ENCODE measurements at regions not wholly inside any gene's neighbourhood (a gene's known extent, or its start where the extent isn't known, plus 50 kb on each side); places are given as distances from the start of the nearest gene placed in this dataset.

DNA sequence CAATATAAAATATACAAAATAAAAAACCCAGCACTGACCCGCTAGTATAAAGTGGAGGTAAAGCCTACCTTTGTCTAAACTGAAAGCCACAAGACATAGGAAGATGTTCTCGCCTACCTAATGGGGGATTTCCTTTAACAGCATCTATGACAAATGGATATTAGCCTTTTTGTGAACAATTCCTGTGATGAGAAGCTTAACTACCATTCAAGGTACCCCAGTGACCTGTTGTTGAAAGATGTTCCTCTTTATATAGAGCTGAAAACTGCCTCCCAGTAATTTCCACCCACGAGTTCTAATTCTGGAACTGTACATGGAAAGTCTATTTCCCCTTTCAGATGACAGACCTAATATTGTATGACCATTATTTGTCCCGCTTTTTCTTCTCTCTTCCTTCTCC is 109.8 kb upstream of the RASGRP1 start:
- peaks cover 52% of the 10 kb centered on the region for H3K4me1 ChIP-seq (ENCODE audit: insufficient read depth, low read length, severe bottlenecking)
- no peak overlapping the region for H3K27ac ChIP-seq (ENCODE audit: low read depth, low read length, poor library complexity, severe bottlenecking)
- H3K9me2 ChIP-seq (ENCODE audit: low read depth, low read length): no peaks in the 10 kb centered on the region
- no peaks in the 10 kb centered on the region; the same call in none of the 2 replicates for H3F3A ChIP-seq (ENCODE audit: insufficient read depth, low read length)
- H3K4me2 ChIP-seq (ENCODE audit: low read length): no peak overlapping the region
- H3K79me2 ChIP-seq (ENCODE audit: insufficient read depth, low read length): no peaks in the 10 kb centered on the region
- H3K36me3 ChIP-seq (ENCODE audit: insufficient read depth, low read length): no peaks in the 10 kb centered on the region
- H2AFZ ChIP-seq (ENCODE audit: low read length): no peak overlapping the region
- H4K20me1 ChIP-seq (ENCODE audit: insufficient read depth, low read length): no peaks in the 10 kb centered on the region
- no peak for TF ChIP-seq EZH2 (IDR thresholded peaks at IDR 0.05; ENCODE audit: borderline replicate concordance, low read length)
- TF ChIP-seq CTCF (IDR thresholded peaks at IDR 0.05; ENCODE audit: low read length): no peak
- H3K4me3 ChIP-seq (ENCODE audit: low read depth, low read length, poor library complexity, severe bottlenecking): no peak overlapping the region
- H3K27me3 ChIP-seq (ENCODE audit: insufficient read depth, low read length): no peaks in the 10 kb centered on the region
- no peaks in the 10 kb centered on the region for H3K9me3 ChIP-seq (ENCODE audit: low read length)
- no peak overlapping the region for H3K9ac ChIP-seq (ENCODE audit: low read length)

DNA sequence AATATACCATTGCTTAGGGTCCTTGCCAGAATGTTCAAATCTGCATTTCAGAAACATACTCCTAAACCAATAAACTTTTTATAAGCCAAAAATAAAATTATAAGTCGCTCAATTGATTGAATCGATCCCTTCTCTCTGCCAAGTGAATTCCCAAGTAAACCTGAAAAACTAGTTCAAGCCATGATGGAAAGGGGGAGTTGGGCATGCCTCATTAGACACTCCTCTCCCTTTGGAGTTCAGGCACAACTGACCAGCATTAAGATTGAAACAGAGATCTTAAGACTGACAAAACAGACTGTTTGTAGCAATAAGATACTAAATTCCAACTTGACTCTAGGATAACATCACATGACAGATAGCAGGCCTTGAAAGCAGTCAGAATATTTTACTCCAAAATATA is 113.7 kb upstream of the RASGRP1 start:
- Histone ChIP-seq H3K9ac (ENCODE audit: low read length) (no peak overlapping the region), H3K79me2 (ENCODE audit: insufficient read depth, low read length) (no peaks in the 10 kb centered on the region), H3K4me2 (ENCODE audit: low read length) (no peak overlapping the region), H3K27ac (ENCODE audit: low read depth, low read length, poor library complexity, severe bottlenecking) (no peak overlapping the region), H4K20me1 (ENCODE audit: insufficient read depth, low read length) (no peaks in the 10 kb centered on the region), H3K4me1 (ENCODE audit: insufficient read depth, low read length, severe bottlenecking) (peaks cover 33% of the 10 kb centered on the region), H3K9me2 (ENCODE audit: low read depth, low read length) (no peaks in the 10 kb centered on the region), H2AFZ (ENCODE audit: low read length) (no peak overlapping the region), H3K4me3 (ENCODE audit: low read depth, low read length, poor library complexity, severe bottlenecking) (no peak overlapping the region), H3K36me3 (ENCODE audit: insufficient read depth, low read length) (no peaks in the 10 kb centered on the region), H3F3A (ENCODE audit: insufficient read depth, low read length) (no peaks in the 10 kb centered on the region; the same call in none of the 2 replicates), H3K9me3 (ENCODE audit: low read length) (no peaks in the 10 kb centered on the region), H3K27me3 (ENCODE audit: insufficient read depth, low read length) (no peaks in the 10 kb centered on the region)
- no peak for TF ChIP-seq EZH2 (IDR thresholded peaks at IDR 0.05; ENCODE audit: borderline replicate concordance, low read length)

- H3K4me2 ChIP-seq (ENCODE audit: low read length): no peak overlapping the region
Observed at GRCh38 chr15:38680775-38681174, 116.2 kb upstream of the RASGRP1 start.

More at GRCh38 chr15:38680775-38681174, 116.2 kb upstream of the RASGRP1 start:
- no peaks in the 10 kb centered on the region for H4K20me1 ChIP-seq (ENCODE audit: insufficient read depth, low read length)
- no peak overlapping the region for H3K27ac ChIP-seq (ENCODE audit: low read depth, low read length, poor library complexity, severe bottlenecking)
- H2AFZ ChIP-seq (ENCODE audit: low read length): no peak overlapping the region
- no peak overlapping the region for H3K9ac ChIP-seq (ENCODE audit: low read length)
- no peaks in the 10 kb centered on the region for H3K79me2 ChIP-seq (ENCODE audit: insufficient read depth, low read length)
- no peak for TF ChIP-seq CTCF (IDR thresholded peaks at IDR 0.05; ENCODE audit: low read length)
- TF ChIP-seq EZH2 (IDR thresholded peaks at IDR 0.05; ENCODE audit: borderline replicate concordance, low read length): no peak
- no peaks in the 10 kb centered on the region for H3K9me3 ChIP-seq (ENCODE audit: low read length)
- H3K4me1 ChIP-seq (ENCODE audit: insufficient read depth, low read length, severe bottlenecking): peaks cover 21% of the 10 kb centered on the region
- H3F3A ChIP-seq (ENCODE audit: insufficient read depth, low read length): no peaks in the 10 kb centered on the region; the same call in 1 of the 2 replicates
- no peaks in the 10 kb centered on the region for H3K9me2 ChIP-seq (ENCODE audit: low read depth, low read length)
- H3K4me3 ChIP-seq (ENCODE audit: low read depth, low read length, poor library complexity, severe bottlenecking): no peak overlapping the region
- no peaks in the 10 kb centered on the region for H3K27me3 ChIP-seq (ENCODE audit: insufficient read depth, low read length)
- H3K36me3 ChIP-seq (ENCODE audit: insufficient read depth, low read length): no peaks in the 10 kb centered on the region
